NT2/D1 (cell line): ENCODE measurements at regions not wholly inside any gene's neighbourhood (a gene's known extent, or its start where the extent isn't known, plus 50 kb on each side); places are given as distances from the start of the nearest gene placed in this dataset.

Source experiments
- DNase-seq: peaks from one replicate; pipeline ENCODE4 v3.0.0-alpha.2; 2011; ENCODE audit warnings: low read depth, low spot score
- H3K27me3 ChIP-seq: 2 replicates; pipeline ENCODE4 v1.6.0; 2011; ENCODE audit warnings: mild to moderate bottlenecking; ENCODE audit not compliant: insufficient read length, insufficient read depth
- H3K36me3 ChIP-seq: 2 replicates; pipeline ENCODE4 v1.6.1; 2011; ENCODE audit warnings: mild to moderate bottlenecking, low read length, mixed read lengths; ENCODE audit not compliant: insufficient read depth, insufficient read length
- H3K4me1 ChIP-seq: 2 replicates; pipeline ENCODE4 v1.5.1; 2011; ENCODE audit not compliant: insufficient read depth, insufficient read length
- H3K4me3 ChIP-seq: 2 replicates; pipeline ENCODE4 v1.5.1; 2011; ENCODE audit warnings: low read depth; ENCODE audit not compliant: insufficient read length
- H3K9ac ChIP-seq: 2 replicates; pipeline ENCODE4 v1.6.0; 2011; ENCODE audit warnings: low read depth; ENCODE audit not compliant: insufficient read length
- H3K9me3 ChIP-seq: 2 replicates; pipeline ENCODE4 v1.5.1; 2011; ENCODE audit warnings: mild to moderate bottlenecking, low read length; ENCODE audit not compliant: insufficient read depth
- SUZ12 ChIP-seq: IDR thresholded peaks from 2 replicates; pipeline ENCODE4 v1.6.1; 2011; ENCODE audit not compliant: insufficient read length, insufficient read depth; ENCODE audit errors: extremely low read depth
- YY1 ChIP-seq: IDR thresholded peaks from 2 replicates; pipeline ENCODE4 v1.6.1; 2011; ENCODE audit not compliant: insufficient read length, insufficient read depth
- ZNF274 ChIP-seq: IDR thresholded peaks from 2 replicates; pipeline ENCODE4 v1.6.1; 2011; ENCODE audit warnings: mild to moderate bottlenecking, low read depth, low read length

DNA sequence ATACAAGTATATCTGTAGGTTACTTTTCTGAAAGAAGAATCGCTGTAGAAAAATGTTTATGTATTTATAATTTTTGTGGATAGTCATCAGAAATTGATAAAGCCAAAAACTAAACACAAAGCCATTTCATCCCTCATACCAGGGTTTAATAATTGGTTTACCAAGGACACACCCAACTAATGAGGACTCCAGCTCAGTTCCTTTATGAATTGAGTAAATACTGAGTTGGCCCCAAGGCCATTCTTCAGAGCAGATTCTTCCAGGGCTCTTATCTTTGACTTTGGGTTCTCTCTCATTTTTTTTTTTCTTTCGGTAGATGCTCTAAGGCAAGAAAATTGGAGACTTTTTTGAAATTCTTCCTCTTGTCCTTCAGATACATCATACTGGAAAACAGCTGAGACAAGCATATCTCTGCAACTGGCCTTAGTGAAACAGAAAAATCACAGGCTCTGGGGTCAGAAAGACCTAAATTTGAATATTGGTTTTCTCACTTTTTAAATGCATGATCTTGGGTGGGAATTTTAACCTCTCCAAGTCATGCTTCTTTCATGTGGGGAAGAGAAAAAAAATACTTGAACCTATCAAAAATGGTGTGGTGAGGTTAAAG, 401.8 kb downstream of the ARHGEF28 start:
- Histone ChIP-seq H3K27me3 (no peaks in the 10 kb centered on the region), H3K36me3 (no peaks in the 10 kb centered on the region), H3K9ac (no peak overlapping the region), H3K4me1 (no peaks in the 10 kb centered on the region), H3K4me3 (no peak overlapping the region), H3K9me3 (no peaks in the 10 kb centered on the region)
- no peak for DNase-seq
- TF ChIP-seq SUZ12 (no peak), YY1 (no peak), ZNF274 (no peak)

DNA sequence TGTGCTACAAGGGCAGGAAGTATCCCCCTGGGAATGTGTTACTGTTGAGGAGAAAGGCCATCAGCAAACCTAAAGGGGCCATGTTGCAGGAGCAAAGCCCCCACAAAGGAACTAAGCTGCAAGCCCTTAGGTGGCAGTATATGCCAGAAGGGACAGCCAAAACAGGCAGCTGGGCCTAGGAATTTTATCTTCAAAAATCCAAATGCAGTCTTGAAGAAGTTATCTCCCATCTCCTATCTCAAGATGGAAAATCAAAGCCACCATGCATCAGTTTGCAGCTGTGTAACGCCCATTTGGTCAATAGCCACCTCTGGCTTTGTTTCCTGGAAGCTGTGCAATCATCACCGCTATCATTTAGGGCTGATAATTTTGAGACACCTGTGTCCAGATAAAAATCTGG, 400.3 kb downstream of the ARHGEF28 start:
- Histone ChIP-seq H3K9ac (no peak overlapping the region), H3K27me3 (no peaks in the 10 kb centered on the region), H3K4me1 (no peaks in the 10 kb centered on the region), H3K36me3 (no peaks in the 10 kb centered on the region), H3K9me3 (no peaks in the 10 kb centered on the region), H3K4me3 (no peak overlapping the region)
- TF ChIP-seq ZNF274 (no peak), SUZ12 (no peak), YY1 (no peak)
- no peak for DNase-seq

- no peaks in the 10 kb centered on the region for H3K9me3 ChIP-seq
- H3K27me3 ChIP-seq: no peaks in the 10 kb centered on the region
- peaks cover 4% of the 10 kb centered on the region for H3K4me1 ChIP-seq
- H3K9ac ChIP-seq: no peak overlapping the region
- no peak for TF ChIP-seq YY1
- TF ChIP-seq SUZ12: no peak
- TF ChIP-seq ZNF274: no peak
- no peaks in the 10 kb centered on the region for H3K36me3 ChIP-seq
- H3K4me3 ChIP-seq: no peak overlapping the region
- no peak for DNase-seq
Measured at GRCh38 chr5:74021126-74021525, 395.1 kb downstream of the ARHGEF28 start.

DNA sequence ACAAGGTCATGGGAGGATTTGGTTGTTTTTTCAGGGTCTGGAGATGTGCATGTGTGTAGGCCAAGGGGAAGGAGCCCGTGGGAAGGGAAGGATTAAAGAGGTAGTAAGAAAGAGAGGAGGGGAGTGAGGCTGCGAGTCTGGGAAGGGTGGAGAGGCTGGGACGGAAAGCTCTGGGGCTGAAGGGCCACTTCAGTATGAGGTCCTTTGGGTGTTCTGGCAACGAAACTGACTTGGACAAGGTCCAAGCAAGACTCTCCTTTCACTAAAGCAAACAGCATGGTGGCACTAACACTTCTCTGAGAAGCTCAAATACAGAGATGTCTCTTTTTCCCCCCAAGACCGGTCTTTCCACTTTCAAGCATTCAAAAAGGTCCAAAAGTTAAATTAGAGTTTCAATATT, 394.5 kb downstream of the ARHGEF28 start:
- no peak for TF ChIP-seq SUZ12
- TF ChIP-seq YY1: no peak
- TF ChIP-seq ZNF274: no peak
- no peak overlapping the region for H3K9ac ChIP-seq
- DNase-seq: no peak
- no peaks in the 10 kb centered on the region for H3K9me3 ChIP-seq
- no peaks in the 10 kb centered on the region for H3K36me3 ChIP-seq
- H3K27me3 ChIP-seq: no peaks in the 10 kb centered on the region
- no peak overlapping the region for H3K4me3 ChIP-seq
- peaks cover 4% of the 10 kb centered on the region for H3K4me1 ChIP-seq

GRCh38 chr5:74019923-74020322, 393.9 kb downstream of the ARHGEF28 start:
- H3K9ac ChIP-seq: no peak overlapping the region
- H3K9me3 ChIP-seq: no peaks in the 10 kb centered on the region
- no peaks in the 10 kb centered on the region for H3K36me3 ChIP-seq
- H3K4me3 ChIP-seq: no peak overlapping the region
- DNase-seq: no peak
- H3K4me1 ChIP-seq: peaks cover 4% of the 10 kb centered on the region
- H3K27me3 ChIP-seq: no peaks in the 10 kb centered on the region
- TF ChIP-seq YY1 (no peak), ZNF274 (no peak), SUZ12 (no peak)

- Histone ChIP-seq H3K9me3 (no peaks in the 10 kb centered on the region), H3K27me3 (no peaks in the 10 kb centered on the region), H3K4me3 (no peak overlapping the region), H3K9ac (no peak overlapping the region), H3K4me1 (peaks cover 4% of the 10 kb centered on the region), H3K36me3 (no peaks in the 10 kb centered on the region)
- no peak for DNase-seq
- TF ChIP-seq ZNF274: no peak
- no peak for TF ChIP-seq SUZ12
Measured at GRCh38 chr5:74017786-74018211, 391.8 kb downstream of the ARHGEF28 start.

DNA sequence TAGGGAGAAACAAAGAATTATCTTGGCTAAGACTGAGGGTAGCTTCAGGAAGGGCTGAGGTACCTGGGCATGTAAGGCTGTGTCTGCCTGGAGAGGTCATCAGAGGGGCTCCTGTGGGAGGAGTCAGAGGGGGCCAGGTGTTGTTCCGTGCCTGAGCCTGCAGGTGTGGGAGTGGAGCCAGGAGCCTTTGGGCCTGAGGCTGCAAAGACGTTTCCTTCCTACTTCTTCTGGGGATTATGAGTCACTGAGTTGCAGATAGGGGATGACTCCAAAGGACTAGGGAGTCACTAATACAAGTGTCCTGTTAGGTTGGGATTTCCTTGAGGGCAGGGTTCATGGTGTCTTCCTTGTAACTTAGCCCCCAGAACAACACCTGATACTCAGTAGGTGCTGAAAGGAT, 391.1 kb downstream of the ARHGEF28 start:
- Histone ChIP-seq H3K4me3 (no peak overlapping the region), H3K9me3 (no peaks in the 10 kb centered on the region), H3K4me1 (peaks cover 4% of the 10 kb centered on the region), H3K36me3 (no peaks in the 10 kb centered on the region), H3K27me3 (no peaks in the 10 kb centered on the region), H3K9ac (no peak overlapping the region)
- no peak for DNase-seq
- TF ChIP-seq SUZ12 (no peak), ZNF274 (no peak), YY1 (no peak)
